Loucy (cell line): ENCODE measurements at regions not wholly inside any gene's neighbourhood (a gene's known extent, or its start where the extent isn't known, plus 50 kb on each side); places are given as distances from the start of the nearest gene placed in this dataset.

Experiments
- CTCF ChIP-seq: fragments of 200-600 bp; sonication (generic); conservative IDR thresholded peaks from 2 replicates; pipeline ENCODE4 v1.5.1; 2014; ENCODE audit warnings: mild to moderate bottlenecking, antibody characterized with exemption, low read length
- EZH2phosphoT487 ChIP-seq: fragments of 200-600 bp; IDR thresholded peaks from 2 replicates; pipeline ENCODE4 v1.6.1; 2018; ENCODE audit warnings: antibody characterized with exemption, mild to moderate bottlenecking, moderate library complexity, borderline replicate concordance

- no peak for TF ChIP-seq CTCF
- no peak for TF ChIP-seq EZH2phosphoT487
Observed at GRCh38 chr5:120344181-120344580, 119.9 kb upstream of the PRR16 start.
